Choroid plexus epithelial cell (primary cell): ENCODE measurements at regions not wholly inside any gene's neighbourhood (a gene's known extent, or its start where the extent isn't known, plus 50 kb on each side); places are given as distances from the start of the nearest gene placed in this dataset.
"Not testable (repeated sequence)": the region's sequence is repeated elsewhere in the genome, so short reads cannot be mapped to it uniquely, and the experiment has no call there.

Source experiments
- DNase-seq: peaks from one replicate; pipeline ENCODE4 v3.0.0-alpha.2; 2010; ENCODE audit warnings: low read depth
- H3K4me3 ChIP-seq: 2 replicates; pipeline ENCODE4 v1.5.1; 2011; ENCODE audit warnings: low read depth, mild to moderate bottlenecking, control low read depth, low read length, moderate library complexity
- TF ChIP-seq, protein P1 (sequence below): conservative IDR thresholded peaks from 2 replicates; pipeline ENCODE4 v1.5.1; 2011; ENCODE audit warnings: low read depth, mild to moderate bottlenecking, control low read depth, inconsistent platforms, low read length, moderate library complexity

- no peak overlapping the region for H3K4me3 ChIP-seq
- no peak for DNase-seq
- TF ChIP-seq, protein P1, sequence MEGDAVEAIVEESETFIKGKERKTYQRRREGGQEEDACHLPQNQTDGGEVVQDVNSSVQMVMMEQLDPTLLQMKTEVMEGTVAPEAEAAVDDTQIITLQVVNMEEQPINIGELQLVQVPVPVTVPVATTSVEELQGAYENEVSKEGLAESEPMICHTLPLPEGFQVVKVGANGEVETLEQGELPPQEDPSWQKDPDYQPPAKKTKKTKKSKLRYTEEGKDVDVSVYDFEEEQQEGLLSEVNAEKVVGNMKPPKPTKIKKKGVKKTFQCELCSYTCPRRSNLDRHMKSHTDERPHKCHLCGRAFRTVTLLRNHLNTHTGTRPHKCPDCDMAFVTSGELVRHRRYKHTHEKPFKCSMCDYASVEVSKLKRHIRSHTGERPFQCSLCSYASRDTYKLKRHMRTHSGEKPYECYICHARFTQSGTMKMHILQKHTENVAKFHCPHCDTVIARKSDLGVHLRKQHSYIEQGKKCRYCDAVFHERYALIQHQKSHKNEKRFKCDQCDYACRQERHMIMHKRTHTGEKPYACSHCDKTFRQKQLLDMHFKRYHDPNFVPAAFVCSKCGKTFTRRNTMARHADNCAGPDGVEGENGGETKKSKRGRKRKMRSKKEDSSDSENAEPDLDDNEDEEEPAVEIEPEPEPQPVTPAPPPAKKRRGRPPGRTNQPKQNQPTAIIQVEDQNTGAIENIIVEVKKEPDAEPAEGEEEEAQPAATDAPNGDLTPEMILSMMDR = no peak
These were observed 50.7 kb upstream of the EDARADD start for GRCh38 chr1:236343246-236343870.

DNA sequence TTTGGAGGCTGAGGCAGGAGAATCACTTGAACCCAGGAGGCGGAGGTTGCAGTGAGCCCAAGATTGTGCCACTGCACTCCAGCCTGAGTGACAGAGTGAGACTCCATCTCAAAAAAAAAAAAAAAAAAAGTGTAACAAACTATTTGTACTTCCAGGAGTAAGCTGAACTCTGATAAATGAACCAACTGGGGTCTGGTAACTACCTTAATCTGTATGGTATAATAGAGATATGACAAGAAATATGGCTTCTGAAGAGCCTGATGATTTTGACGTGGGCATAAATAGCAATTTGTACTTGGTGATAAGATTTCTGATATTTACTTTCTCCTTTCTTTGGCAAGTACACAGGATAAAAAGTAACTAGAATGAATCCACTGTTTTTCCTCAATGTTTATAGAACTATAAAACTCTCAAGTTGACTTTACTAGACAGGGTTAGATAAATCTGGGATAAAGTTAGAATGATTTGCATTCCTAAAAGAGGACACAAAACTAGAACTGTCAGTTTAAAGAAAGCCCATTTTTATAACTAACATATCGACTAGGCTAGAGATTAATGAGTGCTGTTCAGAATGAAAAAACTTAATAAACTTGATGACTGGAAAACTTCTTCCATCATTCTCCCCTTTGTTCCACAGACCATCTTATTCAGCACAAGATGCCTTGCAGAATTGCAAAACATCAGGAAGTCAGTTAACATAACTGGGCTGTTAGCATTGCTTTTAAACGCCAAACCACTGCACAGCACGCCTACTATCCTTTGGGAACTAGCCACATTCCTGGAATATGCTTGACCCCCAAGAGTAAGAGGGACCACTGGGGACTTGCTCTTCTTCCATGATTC, 51.5 kb upstream of the EDARADD start:
- peak; percentile 23 for DNase-seq
- TF ChIP-seq, protein P1 = no peak
- no peak overlapping the region for H3K4me3 ChIP-seq

GRCh38 chr1:236341298-236341697, 52.8 kb upstream of the EDARADD start:
- H3K4me3 ChIP-seq = no peak overlapping the region
- TF ChIP-seq, protein P1 = no peak
- DNase-seq = no peak

GRCh38 chr1:236338096-236338495, 56.0 kb upstream of the EDARADD start:
- DNase-seq = peak; percentile 47
- TF ChIP-seq, protein P1 = no peak
- H3K4me3 ChIP-seq = no peak overlapping the region

DNA sequence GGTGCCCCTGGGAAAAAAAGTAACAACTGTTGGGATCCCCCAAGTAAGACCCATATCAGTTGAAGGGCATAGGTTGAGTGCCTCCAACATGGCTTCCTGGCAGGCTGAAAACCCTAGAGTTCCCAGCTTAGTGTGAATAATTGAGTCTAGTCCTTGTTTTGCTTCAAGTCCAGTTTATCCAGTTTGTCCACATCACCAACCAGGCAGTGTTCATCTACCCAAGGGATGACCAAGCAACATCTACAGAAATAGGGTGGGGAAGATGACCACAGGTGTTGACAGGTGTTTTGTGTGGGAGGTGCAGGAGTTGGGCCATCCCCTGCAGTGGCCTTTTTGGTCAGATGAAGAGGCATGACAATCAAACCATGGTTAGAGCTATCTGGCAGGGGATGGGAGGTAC, 54.3 kb upstream of the ERO1B start:
- DNase-seq = no peak
- no peak overlapping the region for H3K4me3 ChIP-seq
- TF ChIP-seq, protein P1 = no peak

GRCh38 chr1:236335633-236336032, 53.9 kb upstream of the ERO1B start:
- not testable (repeated sequence) for DNase-seq

GRCh38 chr1:236334893-236335545, 53.3 kb upstream of the ERO1B start:
- DNase-seq = no peak
- no peak overlapping the region for H3K4me3 ChIP-seq
- TF ChIP-seq, protein P1 = no peak

More at GRCh38 chr1:236335633-236336032, 53.9 kb upstream of the ERO1B start:
- not testable (repeated sequence) for H3K4me3 ChIP-seq
